Erythroblast (primary cell): ENCODE measurements at regions not wholly inside any gene's neighbourhood (a gene's known extent, or its start where the extent isn't known, plus 50 kb on each side); places are given as distances from the start of the nearest gene placed in this dataset.

Experiments used
- DNase-seq, 2 experiments: peaks; one replicate each; lab custom pipeline; 2025; lab: John Stamatoyannopoulos, UW
- GATA1 ChIP-seq: IDR thresholded peaks from 2 replicates; pipeline ENCODE4 v1.6.1; 2011; ENCODE audit warnings: low read depth, mild to moderate bottlenecking, control low read depth, low read length, moderate library complexity
- POLR2A ChIP-seq: IDR thresholded peaks from 2 replicates; pipeline ENCODE4 v1.6.1; 2011; ENCODE audit warnings: mild to moderate bottlenecking, low read length

DNA sequence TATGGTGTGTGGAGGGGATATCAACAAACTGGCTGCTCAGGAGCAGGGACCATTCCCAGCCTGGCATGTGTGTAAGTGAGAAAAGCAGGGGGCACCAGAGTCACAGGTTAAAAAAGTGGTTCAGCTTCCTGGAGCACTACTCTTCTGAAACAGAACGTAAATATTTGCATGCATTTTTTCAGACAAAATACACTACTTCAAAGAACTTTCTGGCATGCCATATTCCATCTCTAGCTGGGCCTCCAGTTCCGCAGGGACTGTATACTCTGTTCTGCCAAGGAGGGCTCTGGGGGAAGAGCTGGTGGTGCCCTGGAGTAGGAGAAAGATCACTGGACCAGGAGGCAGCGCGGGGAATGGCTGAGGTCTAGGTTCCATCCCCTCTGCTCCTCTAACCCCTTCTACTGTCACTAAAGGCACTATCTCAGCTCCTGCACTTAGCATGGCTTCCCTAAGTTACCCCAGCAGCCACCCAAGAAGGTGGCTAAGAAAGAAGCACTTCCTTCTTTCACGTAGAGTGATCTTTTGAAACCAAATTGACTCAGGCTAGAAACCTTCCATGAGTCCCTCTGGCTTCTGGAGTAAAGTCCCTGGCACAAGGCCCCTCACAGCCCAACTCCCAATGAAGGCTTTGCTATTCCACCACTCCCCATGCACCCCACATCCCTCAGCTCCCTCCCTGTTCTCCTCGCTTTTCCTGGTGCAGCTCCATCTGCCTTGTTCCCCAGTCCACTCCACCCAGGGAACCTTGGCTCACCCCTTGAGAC lies 57.6 kb upstream of the CABLES1 start:
- DNase-seq = peak in 1 of 2 experiments; percentile 12
- no peak for TF ChIP-seq POLR2A
- TF ChIP-seq GATA1 = no peak

DNA sequence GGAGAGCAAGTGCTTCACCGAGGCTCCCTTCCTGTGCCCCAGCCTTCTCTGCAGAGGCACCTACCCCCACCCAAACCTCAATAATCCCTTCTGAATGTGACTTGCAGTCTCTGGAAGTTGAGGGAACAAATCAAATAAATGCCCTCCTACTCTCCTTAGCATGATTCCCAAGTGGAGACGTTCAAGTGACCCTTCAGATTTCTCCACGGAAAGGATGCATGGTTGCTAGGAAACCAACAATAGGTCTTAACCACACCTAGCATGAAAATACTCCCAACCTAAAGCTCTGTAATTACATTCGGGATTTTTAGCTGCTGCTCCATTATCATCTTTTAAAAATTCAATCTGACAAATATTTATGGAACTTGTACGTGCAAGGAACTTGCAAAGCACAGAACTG lies 50.2 kb upstream of the CABLES1 start:
- DNase-seq = no peak
- TF ChIP-seq GATA1 = no peak
- TF ChIP-seq POLR2A = no peak
